Esophagus muscularis mucosa (tissue), 3 donors: ENCODE measurements at regions not wholly inside any gene's neighbourhood (a gene's known extent, or its start where the extent isn't known, plus 50 kb on each side); places are given as distances from the start of the nearest gene placed in this dataset.

Experiments
- CTCF ChIP-seq, 3 experiments: fragments of 200-600 bp in 2 of 3; fragments of 450-650 bp in 1 of 3; sonication (generic) in 2 of 3; IDR thresholded peaks; one replicate each; pipeline ENCODE4 v1.5.1; 2017 to 2019; ENCODE audit warnings: antibody characterized with exemption in 3 of 3, mild to moderate bottlenecking in 2 of 3, moderate library complexity in 1 of 3
- POLR2AphosphoS5 ChIP-seq, 2 donors: sonication (generic); formaldehyde crosslinking; IDR thresholded peaks; one replicate each; pipeline ENCODE4 v1.6.1; 2017; ENCODE audit warnings: antibody characterized with exemption in 2 of 2

- TF ChIP-seq CTCF (IDR thresholded peaks at IDR 0.05) (no peak), POLR2AphosphoS5 (IDR thresholded peaks at IDR 0.05) (no peak)
Measured at GRCh38 chr14:81952917-81953316, 419.3 kb upstream of the SEL1L start.
